ENCODE measurements at regions not wholly inside any gene's neighbourhood (a gene's known extent, or its start where the extent isn't known, plus 50 kb on each side); places are given as distances from the start of the nearest gene placed in this dataset.

DNA sequence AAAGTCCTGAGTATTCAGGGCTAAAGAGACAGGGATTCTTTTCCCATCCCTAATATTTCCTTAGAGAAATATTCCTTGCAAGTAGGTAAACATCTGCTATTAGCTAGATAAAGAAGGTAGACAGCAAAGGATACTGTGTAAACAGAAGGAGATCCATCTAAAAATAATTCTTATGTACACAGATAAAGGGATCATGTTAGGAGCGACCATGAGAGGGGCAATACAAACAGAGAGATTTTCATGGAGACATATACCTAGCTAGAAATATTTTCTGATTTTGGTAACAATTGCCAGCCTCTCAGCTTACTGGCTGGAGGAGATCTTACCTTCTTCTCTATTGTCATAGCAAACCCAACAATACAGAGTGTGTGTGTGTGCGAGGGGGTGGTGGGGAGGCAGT, 184.6 kb upstream of the DMAC1 start:
- DNase-seq (ENCODE audit: low spot score): no peak

DNA sequence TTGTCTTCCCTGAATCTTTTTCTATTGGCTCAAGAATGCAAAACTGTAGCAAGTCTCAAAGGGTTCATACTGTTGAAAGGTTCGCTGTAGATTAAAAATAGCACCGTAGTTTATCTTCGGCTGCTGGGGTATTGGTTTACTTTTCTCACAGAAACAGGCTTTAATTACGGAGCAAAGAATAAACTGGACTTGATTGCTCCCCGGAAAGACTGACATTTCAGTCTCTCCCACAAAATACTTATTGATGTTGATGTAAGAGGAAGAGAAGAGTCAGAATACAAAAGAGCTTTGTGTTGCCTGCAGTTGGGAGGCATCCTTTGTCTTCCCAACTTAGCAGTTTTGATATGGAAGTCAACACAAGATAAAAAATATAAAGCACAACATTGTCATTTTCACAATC, 183.9 kb upstream of the DMAC1 start:
- DNase-seq (ENCODE audit: low spot score): no peak

DNA sequence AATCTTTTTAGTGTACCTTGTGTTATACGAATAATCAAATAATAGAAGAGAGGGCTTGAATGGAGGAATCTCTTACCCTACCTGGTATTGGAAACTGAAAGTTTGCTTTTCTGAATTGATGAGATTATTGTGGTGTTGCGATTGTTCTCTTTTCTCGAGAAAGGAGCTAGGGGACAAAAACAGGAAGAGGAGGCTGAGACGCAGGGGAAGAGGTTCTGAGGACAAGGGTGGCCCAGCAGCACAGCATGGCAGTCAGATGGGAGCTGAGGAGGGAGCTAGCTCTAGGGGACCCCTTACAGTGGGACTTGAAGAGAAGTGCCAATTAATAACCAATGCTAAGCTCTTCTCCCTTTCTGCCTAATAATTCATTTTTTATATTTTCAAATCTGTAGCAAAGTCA, 183.3 kb upstream of the DMAC1 start:
- no peak for DNase-seq (ENCODE audit: low spot score)

DNA sequence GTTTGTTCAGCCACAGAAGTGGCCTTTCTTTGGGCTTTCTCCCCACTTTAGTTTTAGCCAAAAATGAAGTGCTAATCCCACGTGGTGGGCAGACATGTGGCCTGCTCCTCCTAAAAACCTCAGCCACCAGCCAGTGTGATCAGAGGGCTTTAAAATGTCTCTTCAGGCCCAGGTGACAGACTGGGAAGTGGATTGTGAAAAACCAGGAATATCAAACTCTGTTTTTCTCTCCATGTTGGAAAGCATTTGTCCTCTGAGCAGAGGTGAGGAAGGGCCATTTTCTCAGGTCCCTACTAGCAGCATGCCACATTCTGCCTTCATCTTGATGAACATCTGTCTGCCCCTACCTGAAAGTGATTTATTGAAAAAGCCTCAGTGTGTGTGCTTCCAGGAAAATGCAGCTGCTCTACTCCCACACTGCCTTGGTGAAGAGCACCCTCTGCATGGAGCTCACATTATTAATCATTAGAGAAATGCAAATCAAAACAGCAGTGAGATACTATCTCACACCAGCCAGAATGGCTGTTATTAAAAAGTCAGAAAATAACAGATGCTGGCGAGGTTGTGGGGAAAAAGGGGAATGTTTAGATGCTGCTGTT, 181.2 kb upstream of the DMAC1 start:
- no peak for DNase-seq (ENCODE audit: low spot score)

DNA sequence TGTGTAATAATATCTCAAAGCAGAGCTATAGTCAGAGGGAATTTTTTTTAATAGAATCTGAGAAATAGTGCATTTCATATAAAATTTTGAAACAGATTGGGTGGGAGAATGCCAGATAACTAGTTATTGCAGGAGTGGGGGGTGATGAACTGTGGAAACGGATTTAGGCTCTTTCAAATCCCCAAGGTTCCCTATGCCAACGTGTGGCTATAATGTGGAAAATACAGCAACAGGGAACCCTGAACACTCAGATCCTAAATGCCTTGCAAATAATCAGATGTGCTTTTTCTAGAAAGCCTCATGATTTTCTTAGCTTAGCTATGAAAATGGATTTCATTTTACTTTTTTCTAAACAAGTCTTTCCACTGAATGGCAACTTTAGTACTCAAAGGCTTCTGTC, 180.5 kb upstream of the DMAC1 start:
- no peak for DNase-seq (ENCODE audit: low spot score)

DNA sequence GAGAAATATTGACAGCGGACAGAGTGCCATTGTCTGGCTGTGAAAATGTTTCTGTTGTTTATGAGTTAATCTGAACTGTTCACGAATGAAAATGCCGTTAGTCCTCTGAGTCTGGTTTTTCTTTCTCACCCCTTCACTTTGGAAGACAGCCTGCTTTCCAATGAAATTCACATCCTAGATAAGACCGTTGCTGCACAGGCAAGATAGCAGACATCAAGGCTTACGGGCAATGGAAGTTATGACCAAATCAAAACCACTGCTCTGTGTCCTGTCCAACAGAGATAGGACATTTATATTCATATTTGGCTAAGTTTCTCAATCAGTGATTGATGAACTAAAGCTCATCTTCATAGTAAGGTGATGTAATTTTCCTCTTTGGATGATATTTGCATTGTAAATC, 180.0 kb upstream of the DMAC1 start:
- DNase-seq (ENCODE audit: low spot score): no peak

DNA sequence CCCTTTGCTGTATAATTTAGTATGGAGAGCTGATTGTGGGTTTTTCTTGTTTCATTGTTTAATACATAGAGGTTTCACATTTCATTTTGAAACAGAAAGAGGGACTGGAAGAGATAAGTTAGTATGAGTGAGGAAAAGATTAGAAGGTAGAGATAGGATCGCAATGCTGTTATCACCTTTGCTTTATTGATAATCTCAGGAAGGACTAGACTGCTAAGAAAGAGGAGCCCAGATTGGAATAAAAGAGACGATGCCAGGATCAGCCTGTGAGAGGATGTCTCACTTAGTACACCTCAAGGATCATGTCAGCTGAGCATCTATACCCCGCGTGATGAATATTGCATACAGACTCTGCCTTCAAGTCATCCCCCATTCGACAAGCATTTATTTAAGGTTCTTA, 178.0 kb upstream of the DMAC1 start:
- no peak for DNase-seq (ENCODE audit: low spot score)

DNA sequence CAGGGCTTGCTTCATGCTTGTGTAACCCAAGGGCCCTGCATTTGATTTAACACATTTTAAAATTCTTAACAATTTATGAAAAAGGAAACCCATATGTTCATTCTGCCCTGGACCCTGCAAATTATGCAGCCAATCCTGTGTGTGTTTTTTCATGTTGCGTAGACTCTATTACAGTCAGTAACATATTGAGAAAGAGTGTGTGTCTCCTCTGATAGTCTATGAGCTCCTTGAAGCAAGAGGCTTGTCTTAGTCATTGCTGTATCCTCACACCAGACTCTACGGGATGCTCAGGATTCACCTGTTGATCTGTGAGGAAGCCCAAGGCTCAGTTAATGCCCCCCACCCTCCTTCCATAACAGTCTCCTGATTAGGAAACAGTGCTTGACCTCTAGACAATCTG, 177.3 kb upstream of the DMAC1 start:
- DNase-seq (ENCODE audit: low spot score): no peak

DNA sequence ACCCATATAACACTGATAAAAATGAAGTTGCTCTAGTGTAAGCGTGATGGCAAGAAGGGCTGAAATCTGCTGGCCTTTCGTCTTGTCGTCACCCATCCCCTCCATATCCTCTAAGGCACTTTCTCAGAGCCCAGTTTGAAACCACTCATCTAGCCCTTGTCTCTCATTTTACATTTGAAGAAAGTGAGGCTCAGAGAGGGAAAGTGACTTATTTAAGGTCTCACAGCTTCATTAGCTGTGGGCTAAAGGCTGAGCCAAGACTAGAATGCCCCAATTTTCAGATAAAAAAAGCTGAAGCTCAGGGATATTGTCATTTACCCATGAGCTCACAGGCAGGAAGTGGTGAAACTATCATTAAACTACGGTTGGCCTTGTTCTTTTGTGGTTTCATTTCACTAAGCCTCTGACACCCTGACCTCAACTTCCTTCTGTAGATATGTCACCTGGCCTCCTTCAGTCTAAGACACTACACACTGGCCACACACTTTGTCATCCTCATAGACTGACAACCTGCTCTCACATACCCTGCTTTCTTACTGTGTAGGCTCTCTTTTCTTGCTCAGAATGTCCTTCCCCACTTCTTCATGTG, 176.7 kb upstream of the DMAC1 start:
- peak; percentile 19 for DNase-seq (ENCODE audit: low spot score)

DNA sequence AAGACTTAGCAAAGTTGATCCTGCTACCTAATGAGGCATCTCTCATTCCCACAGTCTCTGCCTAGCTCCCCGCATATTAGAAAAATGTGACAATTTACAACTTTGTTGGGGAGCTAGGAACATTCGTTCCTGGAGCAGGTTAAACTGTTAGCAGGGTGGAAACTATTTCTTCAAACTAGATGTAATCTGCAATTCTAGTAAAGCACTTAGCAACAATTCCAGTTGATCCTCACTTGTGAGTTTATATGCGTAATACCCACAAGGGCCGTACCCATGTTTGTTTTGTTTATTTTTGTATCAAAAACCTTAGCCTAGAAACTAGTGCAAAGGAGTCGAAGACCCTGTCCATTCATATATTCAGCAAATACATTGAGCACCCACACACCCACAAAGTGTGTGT, 175.8 kb upstream of the DMAC1 start:
- no peak for DNase-seq (ENCODE audit: low spot score)

DNA sequence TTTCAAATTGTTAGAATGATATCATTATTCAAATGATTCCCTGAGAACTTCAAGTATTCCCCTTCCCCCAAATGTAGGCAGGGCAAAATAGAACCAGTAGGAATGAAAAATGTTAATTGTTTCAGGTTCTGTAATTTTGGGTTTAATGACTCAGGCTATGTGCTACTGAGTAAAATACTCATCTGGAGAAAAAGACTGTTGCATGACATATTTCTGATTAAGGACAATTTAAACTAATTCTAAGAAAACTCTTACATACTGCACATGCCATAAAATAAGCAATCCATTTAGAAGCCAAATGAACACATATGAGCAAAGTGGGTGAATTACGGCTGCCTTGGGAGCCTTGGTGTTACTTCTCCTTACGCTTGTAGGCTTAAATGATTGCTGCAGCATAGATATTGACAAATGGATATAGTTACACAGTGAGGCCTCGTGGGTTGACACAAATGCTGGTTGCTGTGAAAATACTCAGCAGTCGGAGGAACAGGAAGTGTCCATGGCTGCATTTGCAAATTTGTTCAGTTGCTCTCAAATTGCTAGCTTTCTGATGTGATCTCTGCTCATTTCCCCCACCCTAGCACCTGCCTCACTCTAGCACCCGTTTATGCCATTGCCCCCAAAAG, 174.9 kb upstream of the DMAC1 start:
- DNase-seq (ENCODE audit: low spot score): no peak

DNA sequence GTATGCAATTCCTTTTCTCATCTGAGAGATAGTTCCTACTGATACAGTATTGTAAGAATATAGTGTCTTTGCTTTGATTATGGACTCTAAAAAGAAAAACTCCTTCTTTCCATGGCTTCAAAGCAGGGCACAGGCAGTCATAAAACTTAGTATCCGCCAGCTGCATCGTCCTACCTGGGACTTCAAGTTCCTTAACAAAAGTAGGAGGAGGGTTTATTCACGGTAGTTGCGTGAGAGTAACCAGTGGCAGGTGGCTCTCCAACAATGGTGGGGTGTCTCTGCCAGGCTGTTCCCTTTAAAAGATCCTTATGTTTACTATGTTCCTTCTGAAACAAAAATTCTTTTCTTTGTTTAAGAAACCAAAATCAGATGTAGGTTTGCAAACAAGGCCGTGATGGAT, 173.5 kb upstream of the DMAC1 start:
- DNase-seq (ENCODE audit: low spot score): no peak

DNA sequence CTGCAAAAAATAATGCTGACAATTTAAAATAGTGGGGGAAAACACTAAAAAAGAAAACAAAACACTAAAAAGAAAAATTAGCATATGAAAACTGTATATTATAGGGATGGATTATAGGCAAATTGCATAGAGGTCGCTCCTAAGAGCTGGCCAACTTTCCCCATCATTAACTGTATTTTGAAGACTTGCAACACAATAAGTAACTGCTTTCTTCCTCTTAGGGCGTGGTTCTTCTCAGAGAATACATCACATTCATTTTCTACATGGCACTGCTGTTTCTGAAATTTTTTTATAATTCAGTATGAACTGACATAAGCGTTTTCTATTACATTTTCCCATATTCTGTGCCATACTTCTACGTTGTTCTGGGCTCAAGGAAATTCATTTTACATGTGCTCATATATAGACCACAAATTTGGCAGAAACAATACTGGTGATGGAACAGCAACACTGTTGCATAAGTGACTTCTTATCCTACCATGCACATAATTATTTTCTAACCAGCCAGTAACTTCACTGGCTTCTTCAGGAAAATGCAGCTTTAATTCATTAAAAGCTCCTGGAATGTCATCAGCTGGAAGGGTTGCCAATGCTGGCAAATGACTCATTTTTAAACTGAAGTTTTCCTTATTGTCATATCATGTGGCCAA, 171.2 kb upstream of the DMAC1 start:
- DNase-seq (ENCODE audit: low spot score): no peak

DNA sequence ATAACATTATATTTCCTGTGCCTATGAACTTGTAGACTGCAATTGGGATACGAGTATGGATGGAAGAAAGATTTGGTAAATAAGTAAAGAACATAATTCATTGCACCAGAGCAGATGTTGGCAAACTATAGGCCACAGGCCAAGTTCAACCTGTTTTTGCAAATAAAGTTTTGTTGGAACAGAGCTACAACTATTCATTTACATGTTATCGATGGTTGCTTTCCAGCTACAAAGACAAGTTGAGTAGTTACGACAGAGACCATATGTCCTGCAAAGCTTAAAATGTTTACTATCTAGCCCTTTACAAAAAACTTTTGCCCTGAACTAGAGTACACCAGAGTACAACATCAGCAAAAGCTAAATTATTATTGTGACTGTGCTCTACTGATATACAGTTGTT, 169.1 kb upstream of the DMAC1 start:
- DNase-seq (ENCODE audit: low spot score): no peak

DNA sequence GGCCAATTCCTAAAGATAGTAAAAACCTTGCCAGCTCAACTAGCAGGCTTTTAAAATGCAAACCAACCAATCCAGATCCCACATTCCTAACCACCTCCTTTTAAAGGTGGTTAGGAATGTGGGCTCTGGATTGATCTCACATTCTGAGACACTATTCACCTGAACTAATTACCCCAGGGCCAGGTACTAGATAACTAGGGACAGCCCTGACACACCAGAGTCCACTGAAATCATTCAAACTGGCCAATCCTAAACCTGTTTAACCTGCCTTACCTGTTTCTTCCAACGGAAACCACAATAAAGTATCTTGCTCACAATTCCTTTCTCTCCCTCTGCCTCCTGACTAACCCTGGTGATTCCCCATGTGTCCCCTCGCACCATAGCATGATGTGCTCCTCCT, 168.3 kb upstream of the DMAC1 start:
- DNase-seq (ENCODE audit: low spot score): no peak

DNA sequence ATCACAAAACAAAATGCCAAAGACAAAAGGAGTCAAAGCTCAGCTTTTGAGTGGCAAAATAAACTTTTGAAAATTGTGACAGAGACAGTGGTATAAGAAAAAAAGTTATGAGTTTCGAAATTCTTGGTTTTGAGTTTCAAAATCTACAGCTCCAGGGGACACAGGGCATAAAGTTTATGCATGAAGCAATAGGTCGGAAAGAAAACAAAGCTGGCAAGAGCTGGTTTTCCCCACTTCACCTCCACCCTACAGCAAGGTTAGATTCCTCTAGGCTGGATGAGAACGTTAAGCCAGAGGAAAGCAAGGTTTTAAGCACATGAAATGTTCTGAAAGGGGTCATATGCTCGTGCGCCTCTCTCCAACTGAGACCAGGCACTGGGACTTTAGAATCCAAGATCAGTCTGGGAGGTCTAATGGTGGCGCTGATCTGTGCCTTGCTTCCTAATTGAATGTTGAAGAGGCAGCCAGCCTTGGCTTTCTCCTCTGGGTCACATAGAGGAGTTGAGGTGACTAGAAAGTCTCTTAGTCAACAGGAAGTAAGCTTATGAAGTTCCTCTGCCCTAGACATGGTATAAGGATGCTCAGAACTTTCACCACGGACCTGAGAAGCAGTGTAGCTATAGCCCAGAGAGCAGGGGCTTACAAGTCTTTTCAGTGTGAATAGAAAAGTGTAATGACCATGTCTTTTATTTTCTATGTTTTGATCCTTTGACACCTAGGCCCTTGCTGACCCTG, 167.7 kb upstream of the DMAC1 start:
- no peak for DNase-seq (ENCODE audit: low spot score)

DNA sequence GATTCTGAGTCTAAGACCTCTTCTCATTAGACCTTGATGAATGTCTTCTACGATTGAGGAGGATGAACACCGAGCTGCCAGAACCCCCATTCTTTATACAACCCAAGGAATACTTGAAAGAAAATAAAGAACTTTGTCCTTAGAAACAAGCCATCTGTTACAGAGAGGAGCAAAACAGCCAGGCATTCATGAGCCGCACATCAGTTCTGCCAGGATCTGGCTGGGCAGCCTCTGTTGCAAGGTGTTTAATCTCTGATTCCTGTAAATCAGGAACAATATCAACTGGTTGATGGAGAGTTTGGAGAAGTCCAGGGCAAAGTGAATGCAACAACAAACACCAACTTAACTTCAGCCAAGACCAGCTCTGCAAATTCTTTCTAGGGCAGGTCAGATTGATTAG, 165.5 kb upstream of the DMAC1 start:
- no peak for DNase-seq (ENCODE audit: low spot score)

DNA sequence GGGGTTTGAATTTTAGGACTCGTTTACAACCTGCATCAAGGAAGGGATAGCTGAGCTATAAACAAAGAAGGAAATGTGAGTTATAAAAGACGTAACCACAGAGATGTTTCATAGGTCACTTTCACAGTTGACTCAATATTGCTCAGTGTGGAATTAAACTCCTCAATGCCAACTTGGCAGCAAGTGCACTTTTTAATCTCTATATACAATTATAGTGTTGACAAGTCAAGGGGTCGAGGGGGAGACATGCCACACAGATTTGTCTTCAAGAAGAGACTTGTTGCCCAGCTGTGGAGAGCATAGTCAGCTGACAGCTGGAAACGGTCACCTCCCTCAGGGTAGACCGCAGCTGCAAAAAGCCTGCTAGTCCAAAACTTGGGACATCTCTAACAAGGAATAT, 163.4 kb upstream of the DMAC1 start:
- DNase-seq (ENCODE audit: low spot score): peak; percentile 5

DNA sequence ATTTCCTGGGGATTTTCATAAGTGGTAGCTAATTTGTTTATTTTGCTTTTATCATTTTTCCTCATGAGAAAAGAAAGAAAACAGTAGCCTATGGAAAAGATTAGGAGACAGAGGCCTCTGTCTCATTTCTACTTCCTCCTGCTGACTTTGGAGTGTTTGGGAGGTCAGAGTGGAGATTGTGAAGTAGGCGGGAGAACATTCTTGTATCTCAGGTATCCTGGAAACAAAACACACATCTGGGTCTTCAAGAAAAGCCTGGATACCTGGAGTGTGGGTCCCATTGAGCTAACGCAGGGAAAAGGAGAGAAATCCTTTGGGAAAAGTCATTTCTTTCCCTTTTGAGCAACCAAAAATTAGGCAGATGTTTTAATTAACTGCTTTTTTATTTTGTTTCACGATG, 161.5 kb upstream of the DMAC1 start:
- no peak for DNase-seq (ENCODE audit: low spot score)

DNA sequence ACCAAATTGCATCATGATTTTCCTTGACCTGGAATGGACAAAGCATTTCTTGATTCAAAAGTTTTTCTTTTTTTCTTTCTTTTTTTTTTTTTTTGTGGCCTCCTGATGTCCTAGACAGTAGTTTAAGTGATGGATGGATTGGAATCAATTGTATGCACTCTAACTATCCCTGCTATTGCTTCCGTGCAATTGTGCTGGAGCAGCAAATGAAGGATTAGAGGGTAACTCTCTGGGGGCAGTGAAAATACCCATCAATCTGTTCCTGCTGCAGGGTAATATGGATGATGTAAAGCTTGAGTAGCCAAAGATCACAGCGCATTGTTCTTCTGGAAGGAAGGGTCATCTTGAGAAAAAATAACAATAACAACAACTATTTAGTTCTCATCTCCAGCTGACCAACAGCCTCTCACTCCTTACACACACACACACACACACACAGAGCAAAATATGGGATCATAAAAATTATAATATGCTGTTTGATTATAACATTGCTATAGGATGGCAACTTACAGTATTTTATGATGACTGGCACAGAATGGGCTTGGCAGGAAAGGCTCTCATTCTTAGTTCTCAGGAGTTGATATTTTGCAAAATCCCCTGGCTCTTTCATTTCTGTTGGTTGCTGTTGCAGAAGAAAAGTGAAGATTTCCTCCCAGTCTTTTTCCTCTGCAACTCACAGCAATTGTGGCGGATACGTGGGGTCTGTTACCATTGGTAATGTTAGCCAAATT, 160.9 kb upstream of the DMAC1 start:
- no peak for DNase-seq (ENCODE audit: low spot score)

DNA sequence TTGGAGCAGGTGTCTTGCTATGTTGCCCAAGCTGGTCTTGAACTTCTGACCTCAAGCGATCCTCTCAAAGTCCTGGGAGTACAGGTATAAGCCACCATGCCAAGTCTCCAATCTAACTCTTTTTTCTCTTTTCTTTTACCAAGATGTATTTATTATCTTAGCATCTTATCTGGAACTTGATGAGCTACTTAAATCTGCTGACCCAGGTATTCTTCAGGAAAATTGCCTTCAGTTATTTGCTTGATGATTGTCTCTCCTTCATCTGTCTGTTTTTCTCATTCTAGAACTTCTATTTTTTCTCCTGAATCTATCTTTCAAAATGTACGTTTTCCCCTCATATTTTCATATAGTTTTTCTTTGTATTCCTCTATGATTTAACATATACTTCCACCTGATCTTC, 158.2 kb upstream of the DMAC1 start:
- DNase-seq (ENCODE audit: low spot score): no peak

DNA sequence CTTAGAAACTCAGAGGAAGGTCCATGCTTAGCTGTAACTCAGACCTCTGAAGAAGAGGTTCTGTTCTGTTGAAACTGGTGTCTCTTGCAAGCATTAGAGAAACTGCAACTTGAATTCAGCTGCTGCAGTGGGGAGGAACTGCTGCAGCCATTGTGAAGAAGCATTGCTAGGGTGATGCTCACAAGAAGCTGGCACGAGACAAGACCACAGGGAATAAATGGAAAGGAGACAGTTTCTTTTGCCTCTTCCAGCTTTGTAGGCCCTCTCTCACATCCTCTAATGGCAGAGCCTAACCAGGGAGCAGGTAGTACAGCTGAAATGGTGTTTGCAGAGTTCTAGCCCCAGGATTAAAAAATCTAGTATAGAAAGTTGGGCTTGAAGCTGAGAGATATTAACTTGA, 148.0 kb upstream of the DMAC1 start:
- DNase-seq (ENCODE audit: low spot score): no peak
